H1 (cell line): ENCODE measurements at regions not wholly inside any gene's neighbourhood (a gene's known extent, or its start where the extent isn't known, plus 50 kb on each side); places are given as distances from the start of the nearest gene placed in this dataset.
"Not testable (repeated sequence)": the region's sequence is repeated elsewhere in the genome, so short reads cannot be mapped to it uniquely, and the experiment has no call there.

Experiments
- CTCF ChIA-PET: fragments of 300-600 bp; sonication (Branson Sonifier 250); formaldehyde crosslinking; loops from one replicate; lab custom pipeline; 2021; ENCODE audit not compliant: partially characterized antibody; lab: Charles Lee
- POLR2A ChIA-PET: fragments of 300-600 bp; sonication (Branson Sonifier 250); formaldehyde crosslinking; loops from one replicate; lab custom pipeline; 2021; ENCODE audit warnings: inconsistent platforms; ENCODE audit not compliant: partially characterized antibody; lab: Charles Lee
- DNase-seq, 2 experiments: peaks; one replicate each; pipeline versions ENCODE4 v3.0.0 to v3.0.0-alpha.2; 2010 to 2022; ENCODE audit warnings: low spot score in 2 of 2, low read depth in 1 of 2, mixed read lengths in 1 of 2
- FAIRE-seq: peaks from 2 replicates; lab custom pipeline; 2011; peaks lifted over from hg19 to GRCh38; lab: Jason Lieb, UNC
- H2AFZ ChIP-seq: 2 replicates; pipeline ENCODE4 v1.8.1; 2012; ENCODE audit warnings: low read length, inconsistent platforms
- H2AK5ac ChIP-seq: 2 replicates; pipeline ENCODE4 v1.6.1; 2013; ENCODE audit warnings: low read depth, low read length
- H2BK120ac ChIP-seq: replicated peaks from 2 replicates; pipeline ENCODE3; 2013; ENCODE audit warnings: low read depth, low read length, inconsistent platforms
- H2BK12ac ChIP-seq: 2 replicates; pipeline ENCODE4 v1.6.1; 2013; ENCODE audit warnings: low read depth, low read length
- H2BK15ac ChIP-seq: 2 replicates; pipeline ENCODE4 v1.6.1; 2013; ENCODE audit warnings: low read length
- H2BK20ac ChIP-seq: 2 replicates; pipeline ENCODE4 v1.6.1; 2013; ENCODE audit warnings: low read length
- H2BK5ac ChIP-seq: 2 replicates; pipeline ENCODE4 v1.6.1; 2013; ENCODE audit warnings: low read depth, low read length
- H3K14ac ChIP-seq: 2 replicates; pipeline ENCODE4 v1.6.1; 2013; ENCODE audit warnings: inconsistent platforms; ENCODE audit not compliant: insufficient read length
- H3K18ac ChIP-seq: 2 replicates; pipeline ENCODE4 v1.6.1; 2013; ENCODE audit warnings: low read length; ENCODE audit errors: extremely low read depth
- H3K23ac ChIP-seq: 2 replicates; pipeline ENCODE4 v1.6.1; 2013; ENCODE audit warnings: inconsistent platforms; ENCODE audit not compliant: insufficient read length
- H3K23me2 ChIP-seq: 2 replicates; pipeline ENCODE4 v1.6.1; 2013; ENCODE audit warnings: low read depth, low read length
- H3K27ac ChIP-seq: 2 replicates; pipeline ENCODE4 v1.6.1; 2011; ENCODE audit warnings: low read depth, low read length, inconsistent platforms
- H3K27me3 ChIP-seq, 4 experiments: replicated peaks in 1 of 4; 1 replicate in 1 of 4; 2 replicates in 3 of 4; pipeline versions ENCODE4 v1.6.1 to v1.8.1; 2011 to 2013; ENCODE audit warnings: low read length in 3 of 4, mild to moderate bottlenecking in 3 of 4, inconsistent platforms in 2 of 4, mixed read lengths in 2 of 4, moderate library complexity in 1 of 4; ENCODE audit not compliant: control insufficient read depth in 3 of 4, insufficient read depth in 3 of 4; ENCODE audit errors: extremely low read depth in 1 of 4
- H3K36me3 ChIP-seq, 4 experiments: 2 replicates each; pipeline versions ENCODE4 v1.6.1 to v1.8.1; 2011 to 2013; ENCODE audit warnings: mild to moderate bottlenecking in 4 of 4, low read length in 3 of 4, moderate library complexity in 2 of 4, control low read depth in 1 of 4, inconsistent platforms in 1 of 4; ENCODE audit not compliant: insufficient read depth in 4 of 4, control insufficient read depth in 2 of 4
- H3K4ac ChIP-seq: replicated peaks from 2 replicates; pipeline ENCODE3; 2013; ENCODE audit warnings: low read length, low read depth, mixed read lengths, inconsistent platforms; ENCODE audit not compliant: insufficient read length
- H3K4me1 ChIP-seq, 4 experiments: replicated peaks in 1 of 4; 1 replicate in 1 of 4; 2 replicates in 3 of 4; pipeline versions ENCODE4 v1.6.1 to v1.8.1; 2011 to 2013; ENCODE audit warnings: low read length in 3 of 4, inconsistent platforms in 2 of 4, mixed read lengths in 1 of 4; ENCODE audit not compliant: insufficient read depth in 4 of 4, control insufficient read depth in 3 of 4
- H3K4me2 ChIP-seq, 2 experiments: 2 replicates each; pipeline versions ENCODE4 v1.6.1 to v1.8.1; 2011 to 2013; ENCODE audit warnings: low read depth in 2 of 2, low read length in 2 of 2, control low read depth in 1 of 2, inconsistent platforms in 1 of 2, mild to moderate bottlenecking in 1 of 2; ENCODE audit not compliant: insufficient read depth in 1 of 2
- H3K4me3 ChIP-seq, 4 experiments: fragments of 200-600, 300-600 bp in 1 of 4; sonication (generic), shearing (Covaris generic), sonication (Bioruptor Twin) in 1 of 4; 2 replicates each; pipeline versions ENCODE4 v1.5.1 to v1.8.1; 2011 to 2016; ENCODE audit warnings: low read length in 4 of 4, low read depth in 3 of 4, control low read depth in 2 of 4, inconsistent platforms in 2 of 4, mild to moderate bottlenecking in 2 of 4, mixed read lengths in 1 of 4, moderate library complexity in 1 of 4; ENCODE audit not compliant: insufficient read depth in 2 of 4; ENCODE audit errors: extremely low read depth in 1 of 4
- H3K56ac ChIP-seq: replicated peaks from 2 replicates; pipeline ENCODE3; 2013; ENCODE audit warnings: low read depth, mild to moderate bottlenecking, mixed read lengths, low read length, inconsistent platforms; ENCODE audit not compliant: insufficient read length
- H3K79me1 ChIP-seq: 2 replicates; pipeline ENCODE4 v1.6.1; 2013; ENCODE audit warnings: low read depth, low read length, control low read depth
- H3K79me2 ChIP-seq, 2 experiments: 2 replicates each; pipeline versions ENCODE4 v1.6.1 to v1.8.1; 2012 to 2013; ENCODE audit warnings: low read length in 2 of 2, mild to moderate bottlenecking in 2 of 2, inconsistent platforms in 1 of 2; ENCODE audit not compliant: insufficient read depth in 2 of 2, control insufficient read depth in 1 of 2
- H3K9ac ChIP-seq, 4 experiments: replicated peaks in 1 of 4; 1 replicate in 1 of 4; 2 replicates in 3 of 4; pipeline versions ENCODE4 v1.6.1 to v1.8.1; 2011 to 2013; ENCODE audit warnings: low read depth in 3 of 4, low read length in 3 of 4, control low read depth in 2 of 4, mild to moderate bottlenecking in 2 of 4, moderate library complexity in 2 of 4, inconsistent platforms in 1 of 4; ENCODE audit errors: extremely low read depth in 1 of 4
- H3K9me3 ChIP-seq, 2 experiments: 2 replicates each; pipeline versions ENCODE4 v1.6.1 to v1.8.1; 2012 to 2013; ENCODE audit warnings: mild to moderate bottlenecking in 2 of 2, moderate library complexity in 2 of 2, control low read depth in 1 of 2, inconsistent platforms in 1 of 2, low read depth in 1 of 2, low read length in 1 of 2, mixed read lengths in 1 of 2; ENCODE audit not compliant: insufficient read depth in 2 of 2
- H4K20me1 ChIP-seq, 2 experiments: replicated peaks in 1 of 2; 2 replicates each; pipeline versions ENCODE3 to v1.8.1; 2011 to 2013; ENCODE audit warnings: inconsistent platforms in 2 of 2, low read length in 2 of 2, mild to moderate bottlenecking in 1 of 2; ENCODE audit not compliant: insufficient read depth in 2 of 2, control insufficient read depth in 1 of 2
- H4K5ac ChIP-seq: 2 replicates; pipeline ENCODE4 v1.6.1; 2013; ENCODE audit warnings: low read length, low read depth, mixed read lengths, inconsistent platforms; ENCODE audit not compliant: insufficient read length
- H4K8ac ChIP-seq: 2 replicates; pipeline ENCODE4 v1.8.0; 2013; ENCODE audit warnings: mild to moderate bottlenecking, moderate library complexity, low read length, inconsistent platforms; ENCODE audit not compliant: insufficient read depth; ENCODE audit errors: extremely low read depth
- H4K91ac ChIP-seq: replicated peaks from 2 replicates; pipeline ENCODE3; 2013; ENCODE audit warnings: low read length, mixed read lengths, inconsistent platforms; ENCODE audit not compliant: insufficient read length
- WGBS, 2 experiments: shearing (Covaris generic) in 1 of 2; methylation state at CpG; one replicate each; pipeline versions ENCODE4 v1.1.6 to v1.1.7; 2013 to 2015; ENCODE audit warnings: low lambda C conversion rate in 2 of 2, mixed read lengths in 2 of 2, inconsistent platforms in 1 of 2, low coverage in 1 of 2, missing lambda C conversion rate in 1 of 2; ENCODE audit not compliant: insufficient replicate concordance in 2 of 2, insufficient coverage in 1 of 2, insufficient read length in 1 of 2; ENCODE audit errors: extremely low coverage in 1 of 2, missing lambda C conversion rate in 1 of 2; 5-methylcytosine and 5-hydroxymethylcytosine counted together

DNA sequence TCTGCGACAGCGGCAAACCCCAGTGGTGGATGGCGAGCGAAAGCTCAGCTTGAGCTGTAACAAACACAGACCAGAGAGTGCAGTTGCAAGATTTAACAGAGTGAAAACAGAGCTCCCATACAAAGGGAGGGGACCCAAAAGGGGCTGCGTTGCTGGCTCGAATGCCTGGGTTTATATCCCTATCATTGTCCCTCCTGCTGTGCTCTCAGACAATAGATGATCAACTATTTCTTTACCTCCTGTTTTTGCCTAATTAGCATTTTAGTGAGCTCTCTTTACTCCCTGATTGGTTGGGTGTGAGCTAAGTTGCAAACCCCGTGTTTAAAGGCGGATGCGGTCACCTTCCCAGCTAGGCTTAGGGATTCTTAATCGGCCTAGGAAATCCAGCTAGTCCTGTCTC lies 1304.4 kb downstream of the ROBO2 start:
- H3K9me3 ChIP-seq, H2BK120ac ChIP-seq, DNase-seq, POLR2A ChIA-PET, H2AFZ ChIP-seq, H3K23me2 ChIP-seq, H3K23ac ChIP-seq, H2BK15ac ChIP-seq, H2BK20ac ChIP-seq, H3K79me2 ChIP-seq, H4K20me1 ChIP-seq, H3K27me3 ChIP-seq, H3K4ac ChIP-seq, H3K9ac ChIP-seq, H3K56ac ChIP-seq, H3K36me3 ChIP-seq, H3K4me3 ChIP-seq, H3K79me1 ChIP-seq, H4K8ac ChIP-seq, H3K14ac ChIP-seq: not testable (repeated sequence)
- CTCF ChIA-PET: interaction anchor here (1.2 kb wide), 1 partner anchor 9 kb away, joined by 3 read pairs; no protein-coding TSS in a partner anchor
- peak; percentile 69 for FAIRE-seq
- Histone ChIP-seq H3K18ac (peak overlapping the region; percentile 83), H4K5ac (peak overlapping the region; percentile 85), H2BK12ac (peak overlapping the region; percentile 44; the same call in 1 of the 2 replicates), H4K91ac (peak overlapping the region; percentile 95), H3K4me2 (0 out of 4 replicates have a peak overlapping the region, but pooled peaks of 1 of the 2 experiments have one; percentile 6), H2BK5ac (peak overlapping the region; percentile 87; the same call in 1 of the 2 replicates), H2AK5ac (0 out of 2 replicates have a peak overlapping the region, but pooled peaks have one; percentile 68), H3K27ac (peak overlapping the region; percentile 38; the same call in 1 of the 2 replicates), H3K4me1 (peaks cover 6 to 25% (median 10%) of the 10 kb centered on the region in 4 experiments; a peak in 5 of 7 replicates)
- WGBS, 2 experiments: 67% methylated on average over 10 of the region's 10 CpGs; no CpG with 5 or more reads in 1 of the 2 experiments
